ENCODE measurements at regions not wholly inside any gene's neighbourhood (a gene's known extent, or its start where the extent isn't known, plus 50 kb on each side); places are given as distances from the start of the nearest gene placed in this dataset.

GRCh38 chr17:77266891-77267341, 126.1 kb downstream of the SEC14L1 start:
- no peak overlapping the region for H3K27ac Mint-ChIP-seq
- DNase-seq, result no peak
- POLR2A ChIA-PET, result no interaction called here

DNA sequence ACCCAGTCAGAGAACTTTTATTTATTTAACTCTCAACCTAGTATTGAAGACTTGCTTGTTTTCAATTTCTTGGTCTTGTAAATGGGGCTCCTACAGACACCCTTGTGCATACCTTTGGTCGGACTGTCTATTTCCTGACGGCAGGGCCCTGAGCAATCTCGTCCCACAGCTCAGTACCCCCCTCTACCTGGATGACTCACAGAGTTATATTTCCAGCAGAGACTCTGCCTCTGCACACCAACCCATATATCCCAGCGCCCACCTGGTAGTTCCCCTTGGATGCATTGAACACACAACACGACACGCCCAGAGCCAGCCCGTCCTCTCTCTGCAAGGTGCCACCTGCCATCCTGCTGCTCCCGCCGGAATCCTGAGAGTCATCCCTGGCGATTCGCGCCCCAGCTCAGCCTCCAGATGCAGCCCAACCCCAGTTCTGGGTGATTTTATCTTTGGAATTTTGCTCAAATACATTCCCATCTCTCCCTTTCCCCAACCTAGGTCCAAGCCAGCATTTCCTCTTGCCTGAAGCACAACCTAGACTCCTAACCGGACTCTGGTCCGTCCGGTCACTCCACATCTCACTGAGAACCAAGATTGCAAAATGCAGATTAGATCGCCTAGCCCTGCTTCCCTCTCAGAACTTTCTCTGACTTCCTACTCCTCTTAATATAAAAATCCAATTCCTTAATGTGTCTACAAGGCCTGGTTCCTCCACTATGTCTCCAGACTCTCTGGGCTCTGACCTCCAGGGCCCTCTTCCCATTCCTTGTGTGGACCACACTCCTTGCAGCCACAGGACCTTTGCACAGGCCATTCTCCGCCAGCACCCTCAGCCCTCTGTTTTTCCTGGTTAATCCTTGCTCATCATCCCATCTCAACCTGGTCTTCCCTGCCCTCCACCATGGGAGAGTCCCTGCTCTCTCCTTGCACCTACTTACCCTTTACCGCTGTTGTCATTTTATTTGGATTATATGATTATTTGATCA, 129.2 kb downstream of the SEC14L1 start:
- Mint-ChIP-seq H3K27me3 (no peaks in the 10 kb centered on the region), H3K9me3 (no peaks in the 10 kb centered on the region), H3K36me3 (no peaks in the 10 kb centered on the region), H3K4me1 (ENCODE audit: low read depth) (no peaks in the 10 kb centered on the region), H3K4me3 (no peak overlapping the region), H3K27ac (no peak overlapping the region)
- CTCF ChIA-PET, result no interaction called here
- DNase-seq, result no peak
- POLR2A ChIA-PET, result no interaction called here
- intact Hi-C loops (cut with micrococcal nuclease), result no loop called here

More at GRCh38 chr17:77266891-77267341, 126.1 kb downstream of the SEC14L1 start:
- H3K36me3 Mint-ChIP-seq, result no peaks in the 10 kb centered on the region
- H3K9me3 Mint-ChIP-seq, result no peaks in the 10 kb centered on the region
- CTCF ChIA-PET, result no interaction called here
- no peaks in the 10 kb centered on the region for H3K27me3 Mint-ChIP-seq
- no peak overlapping the region for H3K4me3 Mint-ChIP-seq
- H3K4me1 Mint-ChIP-seq (ENCODE audit: low read depth), result no peaks in the 10 kb centered on the region
- intact Hi-C loops (cut with micrococcal nuclease), result no loop called here

GRCh38 chr17:77271411-77271810, 130.6 kb downstream of the SEC14L1 start:
- Mint-ChIP-seq H3K36me3 (no peaks in the 10 kb centered on the region), H3K27me3 (peaks cover 5% of the 10 kb centered on the region), H3K4me1 (ENCODE audit: low read depth) (no peaks in the 10 kb centered on the region), H3K4me3 (peak overlapping the region; percentile 23), H3K27ac (no peak overlapping the region), H3K9me3 (no peaks in the 10 kb centered on the region)
- ChIA-PET POLR2A (no interaction called here), CTCF (no interaction called here)
- no peak for DNase-seq
- intact Hi-C loops (cut with micrococcal nuclease), result no loop called here

DNA sequence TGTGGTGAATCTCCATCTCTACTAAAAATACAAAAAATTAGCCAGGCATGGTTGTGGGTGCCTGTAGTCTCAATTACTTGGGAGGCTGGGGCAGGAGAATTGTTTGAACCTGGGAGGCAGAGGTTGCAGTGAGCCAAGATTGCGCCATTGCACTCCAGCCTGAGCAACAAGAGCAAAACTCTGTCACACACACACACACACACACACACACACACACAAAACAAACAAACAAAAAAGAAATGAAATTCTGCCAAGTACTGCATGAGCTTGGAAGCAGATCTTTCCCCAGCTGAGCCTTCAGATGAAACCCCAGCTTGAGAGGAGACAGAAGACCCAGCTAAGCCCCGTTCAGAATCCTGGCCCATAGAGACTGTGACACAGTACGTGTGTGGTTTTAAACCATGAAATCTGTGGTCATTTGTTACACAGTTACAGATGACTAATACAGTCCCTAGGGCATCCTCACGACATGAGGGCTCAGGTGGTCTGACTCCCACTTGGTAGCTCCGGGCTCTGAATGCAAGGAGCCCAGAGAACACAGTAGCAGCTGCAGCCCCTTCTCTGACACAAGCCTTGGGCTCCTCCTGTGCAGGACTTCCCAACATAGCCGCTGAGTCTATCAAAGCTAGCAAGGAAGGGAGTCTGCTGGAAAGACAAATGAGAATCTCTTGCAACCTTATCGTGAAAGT, 132.8 kb downstream of the SEC14L1 start:
- CTCF ChIA-PET, result no interaction called here

GRCh38 chr17:77274096-77274845, 133.5 kb downstream of the SEC14L1 start:
- CTCF ChIA-PET, result no interaction called here
- H3K4me1 Mint-ChIP-seq (ENCODE audit: low read depth), result no peaks in the 10 kb centered on the region
- no peaks in the 10 kb centered on the region for H3K9me3 Mint-ChIP-seq
- peaks cover 6% of the 10 kb centered on the region for H3K27me3 Mint-ChIP-seq
- no peak overlapping the region for H3K4me3 Mint-ChIP-seq
- DNase-seq, result no peak
- intact Hi-C loops (cut with micrococcal nuclease), result no loop called here
- H3K36me3 Mint-ChIP-seq, result no peaks in the 10 kb centered on the region
- no peak overlapping the region for H3K27ac Mint-ChIP-seq
- POLR2A ChIA-PET, result interaction anchor here (1.0 kb wide), 1 partner anchor 134 kb away, joined by 3 read pairs; no protein-coding TSS in a partner anchor

More for the DNA sequence above, 132.8 kb downstream of the SEC14L1 start:
- Mint-ChIP-seq H3K4me3 (no peak overlapping the region), H3K27me3 (peaks cover 5% of the 10 kb centered on the region), H3K36me3 (no peaks in the 10 kb centered on the region), H3K4me1 (ENCODE audit: low read depth) (no peaks in the 10 kb centered on the region), H3K9me3 (no peaks in the 10 kb centered on the region), H3K27ac (no peak overlapping the region)
- DNase-seq, result no peak
- intact Hi-C loops (cut with micrococcal nuclease), result no loop called here
- POLR2A ChIA-PET, result interaction anchor here (1.0 kb wide), 1 partner anchor 134 kb away, joined by 3 read pairs; no protein-coding TSS in a partner anchor

GRCh38 chr17:77279448-77280303, 138.9 kb downstream of the SEC14L1 start:
- Mint-ChIP-seq H3K4me3 (no peak overlapping the region), H3K4me1 (ENCODE audit: low read depth) (peaks cover 16% of the 10 kb centered on the region), H3K27ac (no peak overlapping the region), H3K9me3 (no peaks in the 10 kb centered on the region), H3K36me3 (no peaks in the 10 kb centered on the region), H3K27me3 (peaks cover 26% of the 10 kb centered on the region)
- POLR2A ChIA-PET, result no interaction called here
- intact Hi-C loops (cut with micrococcal nuclease), result loop anchor here (5.0 kb wide), 2 partner anchors 48 to 93 kb away; no protein-coding TSS in a partner anchor
- CTCF ChIA-PET, result no interaction called here
- DNase-seq, result no peak

- Mint-ChIP-seq H3K27ac (peak overlapping the region; percentile 52), H3K27me3 (peaks cover 26% of the 10 kb centered on the region), H3K4me3 (peak overlapping the region; percentile 68), H3K4me1 (ENCODE audit: low read depth) (peaks cover 16% of the 10 kb centered on the region), H3K36me3 (no peaks in the 10 kb centered on the region), H3K9me3 (no peaks in the 10 kb centered on the region)
- ChIA-PET POLR2A (no interaction called here), CTCF (no interaction called here)
- peak; percentile 21 for DNase-seq
- intact Hi-C loops (cut with micrococcal nuclease), result loop anchor here (5.0 kb wide), 2 partner anchors 47 to 92 kb away; no protein-coding TSS in a partner anchor
Measured at GRCh38 chr17:77280304-77281121, 139.7 kb downstream of the SEC14L1 start.

GRCh38 chr17:77281122-77281903, 140.5 kb downstream of the SEC14L1 start:
- ChIA-PET POLR2A (no interaction called here), CTCF (no interaction called here)
- H3K27ac Mint-ChIP-seq, result peak overlapping the region; percentile 69
- no peaks in the 10 kb centered on the region for H3K36me3 Mint-ChIP-seq
- no peaks in the 10 kb centered on the region for H3K9me3 Mint-ChIP-seq
- intact Hi-C loops (cut with micrococcal nuclease), result loop anchor here (5.0 kb wide), 2 partner anchors 46 to 91 kb away; no protein-coding TSS in a partner anchor
- DNase-seq, result peak; percentile 65
- H3K27me3 Mint-ChIP-seq, result peaks cover 22% of the 10 kb centered on the region
- peaks cover 16% of the 10 kb centered on the region for H3K4me1 Mint-ChIP-seq (ENCODE audit: low read depth)
- peak overlapping the region; percentile 70 for H3K4me3 Mint-ChIP-seq

- Mint-ChIP-seq H3K4me3 (peak overlapping the region; percentile 70), H3K27me3 (peaks cover 22% of the 10 kb centered on the region), H3K9me3 (no peaks in the 10 kb centered on the region), H3K36me3 (no peaks in the 10 kb centered on the region), H3K4me1 (ENCODE audit: low read depth) (peaks cover 16% of the 10 kb centered on the region), H3K27ac (peak overlapping the region; percentile 69)
- CTCF ChIA-PET, result interaction anchor here (1.1 kb wide), 1 partner anchor 195 kb away, joined by 3 read pairs; no protein-coding TSS in a partner anchor
- POLR2A ChIA-PET, result no interaction called here
- DNase-seq, result no peak
- intact Hi-C loops (cut with micrococcal nuclease), result loop anchor here (5.0 kb wide), 2 partner anchors 45 to 90 kb away; no protein-coding TSS in a partner anchor
Measured at GRCh38 chr17:77281904-77282367, 141.2 kb downstream of the SEC14L1 start.
